B cell (primary cell): ENCODE measurements at regions not wholly inside any gene's neighbourhood (a gene's known extent, or its start where the extent isn't known, plus 50 kb on each side); places are given as distances from the start of the nearest gene placed in this dataset.

Experiments used
- ATAC-seq: fragments of 200-7000 bp; cut with Tn5 transposase; one replicate; pipeline ENCODE4 v1.10.0; 2021; ENCODE audit warnings: low read depth, mild to moderate bottlenecking, moderate number of reproducible peaks, moderate library complexity
- CTCF ChIA-PET: fragments of 350-600 bp; sonication (Branson Sonifier 250); formaldehyde crosslinking; loops from one replicate; lab custom pipeline; 2021; ENCODE audit warnings: antibody characterized with exemption, inconsistent platforms; lab: Charles Lee
- POLR2A ChIA-PET: fragments of 350-600 bp; sonication (Branson Sonifier 250); formaldehyde crosslinking; loops from one replicate; lab custom pipeline; 2021; ENCODE audit warnings: antibody characterized with exemption; lab: Charles Lee
- DNase-seq: peaks from one replicate; pipeline ENCODE4 v3.0.0; 2013
- H2AFZ ChIP-seq: 2 replicates; pipeline ENCODE4 v1.6.1; 2012; ENCODE audit warnings: mild to moderate bottlenecking, low read depth, low read length; ENCODE audit not compliant: insufficient read depth, poor library complexity, severe bottlenecking
- H3K27ac ChIP-seq, 2 donors: 1 replicate in 1 of 2; 2 replicates in 1 of 2; pipeline ENCODE4 v1.5.1; 2012 to 2013; ENCODE audit warnings: low read length in 2 of 2, mild to moderate bottlenecking in 2 of 2, moderate library complexity in 1 of 2
- H3K27me3 ChIP-seq, 4 experiments: fragments of 200-600 bp in 1 of 4; sonication (generic) in 1 of 4; replicated peaks in 1 of 4; 1 replicate in 2 of 4; 2 replicates in 2 of 4; pipeline versions ENCODE4 v1.6.1 to v1.7.0; 2013 to 2016; ENCODE audit warnings: low read length in 3 of 4, mild to moderate bottlenecking in 2 of 4, mixed read lengths in 1 of 4, moderate library complexity in 1 of 4; ENCODE audit not compliant: insufficient read depth in 4 of 4, control insufficient read depth in 3 of 4; ENCODE audit errors: control extremely low read depth in 1 of 4
- H3K36me3 ChIP-seq, 2 experiments: replicated peaks in 1 of 2; 1 replicate in 1 of 2; 2 replicates in 1 of 2; pipeline versions ENCODE4 v1.6.1 to v1.7.1; 2013; ENCODE audit warnings: low read length in 1 of 2; ENCODE audit not compliant: insufficient read depth in 2 of 2, control insufficient read depth in 1 of 2; ENCODE audit errors: control extremely low read depth in 1 of 2, extremely low read depth in 1 of 2
- H3K4me1 ChIP-seq, 2 donors: fragments of 200-600 bp in 1 of 2; sonication (generic) in 1 of 2; 1 replicate in 1 of 2; 2 replicates in 1 of 2; pipeline versions ENCODE4 v1.5.1 to v1.6.1; 2013 to 2017; ENCODE audit warnings: low read length in 2 of 2; ENCODE audit not compliant: control insufficient read depth in 2 of 2, insufficient read depth in 2 of 2
- H3K4me2 ChIP-seq: replicated peaks from 2 replicates; pipeline ENCODE3; 2012; ENCODE audit warnings: mild to moderate bottlenecking, low read depth, low read length; ENCODE audit not compliant: poor library complexity, severe bottlenecking
- H3K4me3 ChIP-seq, 5 experiments: fragments of 200-600 bp in 1 of 5; sonication (generic) in 1 of 5; 1 replicate in 3 of 5; 2 replicates in 2 of 5; pipeline versions ENCODE4 v1.5.1 to v1.7.0; 2011 to 2016; ENCODE audit warnings: low read length in 4 of 5, mild to moderate bottlenecking in 4 of 5, low read depth in 2 of 5, control low read depth in 1 of 5, moderate library complexity in 1 of 5; ENCODE audit not compliant: insufficient read depth in 1 of 5; ENCODE audit errors: control extremely low read depth in 1 of 5, extremely low read depth in 1 of 5
- H3K79me2 ChIP-seq: fragments of 200-600 bp; sonication (generic); one replicate; pipeline ENCODE4 v1.6.0; 2016; ENCODE audit warnings: low read length; ENCODE audit not compliant: control insufficient read depth, insufficient read depth
- H3K9ac ChIP-seq: fragments of 200-600 bp; sonication (generic); 2 replicates; pipeline ENCODE4 v1.6.1; 2017; ENCODE audit warnings: mild to moderate bottlenecking, low read length, moderate library complexity
- H3K9me3 ChIP-seq, 3 donors: one replicate each; pipeline versions ENCODE4 v1.6.1 to v1.7.1; 2013; ENCODE audit warnings: low read length in 2 of 3; ENCODE audit not compliant: control insufficient read depth in 2 of 3, insufficient read depth in 1 of 3; ENCODE audit errors: control extremely low read depth in 1 of 3
- H4K20me1 ChIP-seq: 2 replicates; pipeline ENCODE4 v1.6.0; 2012; ENCODE audit warnings: mild to moderate bottlenecking, low read length; ENCODE audit not compliant: insufficient read depth, control insufficient read depth, poor library complexity, severe bottlenecking
- H3K27ac Mint-ChIP-seq: one replicate; pipeline ENCODE4 v1.8.0; 2021; ENCODE audit warnings: mixed read lengths
- H3K27me3 Mint-ChIP-seq: one replicate; pipeline ENCODE4 v1.8.0; 2021; ENCODE audit warnings: mixed read lengths
- H3K4me1 Mint-ChIP-seq: one replicate; pipeline ENCODE4 v1.8.0; 2021; ENCODE audit warnings: mixed read lengths
- H3K4me3 Mint-ChIP-seq: one replicate; pipeline ENCODE4 v1.8.0; 2021; ENCODE audit warnings: mixed read lengths
- H3K9me3 Mint-ChIP-seq: one replicate; pipeline ENCODE4 v1.8.0; 2022; ENCODE audit warnings: mixed read lengths; ENCODE audit not compliant: insufficient read depth
- EZH2 ChIP-seq: IDR thresholded peaks from 2 replicates; pipeline ENCODE4 v1.6.1; 2012; ENCODE audit warnings: borderline replicate concordance, low read depth, mild to moderate bottlenecking, moderate library complexity, low read length; ENCODE audit not compliant: insufficient read depth, poor library complexity, severe bottlenecking
- WGBS: methylation state at CpG from one replicate; pipeline ENCODE4 v1.1.5; 2013; ENCODE audit warnings: missing lambda C conversion rate; ENCODE audit not compliant: insufficient coverage; 5-methylcytosine and 5-hydroxymethylcytosine counted together
- intact Hi-C: fragments of 100-400 bp; cut with micrococcal nuclease; formaldehyde crosslinking; loops from one replicate; pipeline ENCODE4 v1.10.0; 2022
- TF ChIP-seq, protein P1 (sequence below): fragments of 200-600 bp; IDR thresholded peaks from one replicate; pipeline ENCODE4 v1.8.0; 2022; ENCODE audit warnings: antibody characterized with exemption, mild to moderate bottlenecking

GRCh38 chr13:104357672-104358354, 1291.6 kb upstream of the SLC10A2 start:
- 100% methylated on average over 3 of the region's 9 CpGs for WGBS
- Mint-ChIP-seq H3K4me3 (no peak overlapping the region), H3K9me3 (peaks cover 2% of the 10 kb centered on the region), H3K27ac (no peak overlapping the region), H3K27me3 (no peaks in the 10 kb centered on the region), H3K4me1 (no peaks in the 10 kb centered on the region)
- Histone ChIP-seq H3K79me2 (no peaks in the 10 kb centered on the region), H3K9me3 (no peaks in the 10 kb centered on the region), H2AFZ (no peak overlapping the region), H3K4me1 (no peaks in the 10 kb centered on the region), H3K4me2 (no peak overlapping the region), H3K27me3 (no peaks in the 10 kb centered on the region), H3K27ac (no peak overlapping the region), H3K9ac (no peak overlapping the region), H3K36me3 (no peaks in the 10 kb centered on the region), H4K20me1 (no peaks in the 10 kb centered on the region), H3K4me3 (no peak overlapping the region)
- DNase-seq (no peak), ATAC-seq (no peak)
- ChIA-PET POLR2A (no interaction called here), CTCF (no interaction called here)
- TF ChIP-seq, protein P1, sequence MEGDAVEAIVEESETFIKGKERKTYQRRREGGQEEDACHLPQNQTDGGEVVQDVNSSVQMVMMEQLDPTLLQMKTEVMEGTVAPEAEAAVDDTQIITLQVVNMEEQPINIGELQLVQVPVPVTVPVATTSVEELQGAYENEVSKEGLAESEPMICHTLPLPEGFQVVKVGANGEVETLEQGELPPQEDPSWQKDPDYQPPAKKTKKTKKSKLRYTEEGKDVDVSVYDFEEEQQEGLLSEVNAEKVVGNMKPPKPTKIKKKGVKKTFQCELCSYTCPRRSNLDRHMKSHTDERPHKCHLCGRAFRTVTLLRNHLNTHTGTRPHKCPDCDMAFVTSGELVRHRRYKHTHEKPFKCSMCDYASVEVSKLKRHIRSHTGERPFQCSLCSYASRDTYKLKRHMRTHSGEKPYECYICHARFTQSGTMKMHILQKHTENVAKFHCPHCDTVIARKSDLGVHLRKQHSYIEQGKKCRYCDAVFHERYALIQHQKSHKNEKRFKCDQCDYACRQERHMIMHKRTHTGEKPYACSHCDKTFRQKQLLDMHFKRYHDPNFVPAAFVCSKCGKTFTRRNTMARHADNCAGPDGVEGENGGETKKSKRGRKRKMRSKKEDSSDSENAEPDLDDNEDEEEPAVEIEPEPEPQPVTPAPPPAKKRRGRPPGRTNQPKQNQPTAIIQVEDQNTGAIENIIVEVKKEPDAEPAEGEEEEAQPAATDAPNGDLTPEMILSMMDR = no peak
- TF ChIP-seq EZH2 = no peak
- intact Hi-C loops = no loop called here

GRCh38 chr13:104357174-104357573, 1291.0 kb upstream of the SLC10A2 start:
- H2AFZ ChIP-seq = no peak overlapping the region
- intact Hi-C loops = no loop called here
- TF ChIP-seq, protein P1 = no peak
- no peak for TF ChIP-seq EZH2

More at GRCh38 chr13:104357174-104357573, 1291.0 kb upstream of the SLC10A2 start:
- Mint-ChIP-seq H3K4me1 (no peaks in the 10 kb centered on the region), H3K9me3 (peaks cover 2% of the 10 kb centered on the region), H3K27me3 (no peaks in the 10 kb centered on the region), H3K27ac (no peak overlapping the region), H3K4me3 (no peak overlapping the region)
- Histone ChIP-seq H3K27me3 (no peaks in the 10 kb centered on the region), H3K9me3 (no peaks in the 10 kb centered on the region), H3K4me3 (no peak overlapping the region), H3K27ac (no peak overlapping the region), H3K79me2 (no peaks in the 10 kb centered on the region), H3K9ac (no peak overlapping the region), H4K20me1 (no peaks in the 10 kb centered on the region), H3K4me1 (no peaks in the 10 kb centered on the region), H3K4me2 (no peak overlapping the region), H3K36me3 (no peaks in the 10 kb centered on the region)
- ATAC-seq (no peak), DNase-seq (no peak)
- 76% methylated on average over 2 of the region's 5 CpGs for WGBS
- POLR2A ChIA-PET = no interaction called here
- CTCF ChIA-PET = no interaction called here
